GM19351 (cell line): ENCODE measurements at regions not wholly inside any gene's neighbourhood (a gene's known extent, or its start where the extent isn't known, plus 50 kb on each side); places are given as distances from the start of the nearest gene placed in this dataset.
"Not testable (repeated sequence)": the region's sequence is repeated elsewhere in the genome, so short reads cannot be mapped to it uniquely, and the experiment has no call there.

Source experiments
- ATAC-seq: cut with Tn5 transposase; IDR thresholded peaks from one replicate; pipeline ENCODE4 v1.9.1; 2021; ENCODE audit warnings: mild to moderate bottlenecking, moderate library complexity; ENCODE audit not compliant: unreplicated experiment

DNA sequence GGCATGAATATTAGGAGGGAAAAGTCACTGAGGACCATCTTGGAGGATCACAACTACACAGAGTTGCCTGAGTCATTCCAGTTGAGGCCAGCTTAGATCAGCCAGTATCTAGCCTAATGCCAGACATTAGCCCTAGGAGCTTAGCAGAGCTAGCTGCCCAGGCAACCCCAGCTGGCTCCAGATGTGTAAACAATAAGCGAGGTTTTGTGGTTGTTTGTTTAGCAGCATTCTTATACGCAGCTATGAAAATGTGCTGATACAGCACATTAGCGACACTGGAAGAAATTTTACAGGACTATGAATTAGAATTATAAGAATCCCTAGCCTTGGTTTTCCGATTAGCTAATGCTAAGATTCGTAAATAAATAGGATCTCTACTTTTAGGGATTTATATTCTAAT, 59.3 kb downstream of the BTBD3 start:
- ATAC-seq: no peak

- ATAC-seq: no peak
Measured at GRCh38 chr20:11978496-11978895, 60.8 kb downstream of the BTBD3 start.

DNA sequence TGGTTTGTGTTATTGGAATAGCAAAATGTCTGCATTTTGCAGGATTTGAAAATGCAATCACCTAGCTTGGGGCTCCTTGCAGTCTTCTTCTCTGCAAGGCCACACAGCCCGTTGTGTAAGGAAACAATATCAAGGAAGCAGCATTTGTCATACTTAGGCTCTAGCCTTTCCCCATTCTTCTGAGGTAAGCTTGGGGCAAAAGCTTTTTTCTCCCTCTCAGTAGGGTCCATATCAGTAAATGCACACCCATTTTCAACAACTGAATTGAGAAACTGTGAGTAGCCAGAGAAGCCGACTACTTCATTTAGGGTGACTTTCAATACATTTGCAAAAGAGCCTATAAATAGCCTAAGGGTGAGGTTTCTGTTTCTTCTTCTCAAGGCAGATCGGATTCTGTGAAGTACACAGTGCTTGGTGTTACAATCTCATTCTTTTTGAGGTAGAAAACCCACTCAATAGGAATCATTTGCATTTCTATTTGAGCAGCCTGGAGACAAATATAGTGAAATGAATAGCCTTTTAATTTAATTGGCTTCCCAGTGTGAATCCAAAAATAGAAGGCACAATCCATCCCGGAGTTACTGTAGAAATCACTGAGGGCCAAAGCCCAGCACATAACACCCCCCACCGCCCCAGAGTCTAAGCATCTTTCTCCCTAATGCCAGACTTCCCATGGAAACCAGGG, 61.8 kb downstream of the BTBD3 start:
- ATAC-seq: no peak

- ATAC-seq: no peak
Measured at GRCh38 chr20:11980263-11980662, 62.6 kb downstream of the BTBD3 start.

- ATAC-seq: no peak
Measured at GRCh38 chr20:11981366-11981947, 63.8 kb downstream of the BTBD3 start.

GRCh38 chr20:11982289-11982954, 64.7 kb downstream of the BTBD3 start:
- ATAC-seq: no peak

GRCh38 chr20:11982955-11983470, 65.3 kb downstream of the BTBD3 start:
- no peak for ATAC-seq

- no peak for ATAC-seq
Measured at GRCh38 chr20:11986954-11987353, 69.3 kb downstream of the BTBD3 start.

DNA sequence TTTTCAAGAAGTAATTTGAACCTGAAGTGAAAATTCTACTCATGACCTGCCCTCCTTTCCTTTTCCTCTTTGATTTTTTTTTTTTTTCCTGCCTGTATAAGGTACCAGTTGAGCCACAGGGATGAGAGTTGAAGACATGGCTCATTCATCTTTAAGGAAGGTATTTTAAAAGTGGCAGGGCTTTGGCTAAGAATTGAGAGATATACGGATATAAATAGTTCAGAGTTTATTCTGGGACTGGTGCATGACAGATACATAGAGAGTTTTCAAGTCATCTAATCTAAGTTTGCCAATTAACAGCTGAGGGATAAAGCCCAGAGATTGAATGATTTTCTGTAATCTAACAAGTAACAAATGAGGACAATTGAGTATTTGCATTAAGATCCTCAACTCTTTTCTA, 69.8 kb downstream of the BTBD3 start:
- no peak for ATAC-seq

GRCh38 chr20:11989018-11989771, 71.5 kb downstream of the BTBD3 start:
- ATAC-seq: no peak

GRCh38 chr20:11992426-11992825, 74.7 kb downstream of the BTBD3 start:
- ATAC-seq: no peak

DNA sequence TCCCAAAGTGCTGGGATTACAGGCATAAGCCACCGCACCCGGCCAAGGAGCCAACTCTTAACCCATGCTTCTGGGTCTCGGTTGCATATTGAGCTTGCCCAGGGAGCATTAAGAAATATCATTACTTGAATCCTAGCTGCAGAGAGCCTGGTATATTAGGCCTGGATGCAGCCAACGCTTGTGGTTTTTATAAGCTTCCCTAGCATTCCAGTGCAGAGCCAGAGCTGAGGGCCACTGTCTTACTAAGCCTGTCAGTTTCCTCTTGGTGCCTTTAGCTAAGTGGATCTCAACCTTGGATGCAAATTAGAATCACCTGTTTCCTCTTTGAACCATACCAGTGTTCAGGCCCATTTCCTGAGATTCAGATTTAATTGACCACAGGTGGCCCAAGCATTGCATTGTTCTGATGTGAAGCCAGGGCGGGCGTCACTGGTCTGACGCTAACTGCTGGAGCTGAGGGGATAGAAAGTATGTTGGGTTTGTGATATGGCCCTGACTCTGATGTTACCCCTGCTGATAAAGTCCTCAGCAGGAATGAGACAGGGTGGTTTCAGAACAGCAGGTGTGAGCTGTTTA, 76.3 kb downstream of the BTBD3 start:
- no peak for ATAC-seq

DNA sequence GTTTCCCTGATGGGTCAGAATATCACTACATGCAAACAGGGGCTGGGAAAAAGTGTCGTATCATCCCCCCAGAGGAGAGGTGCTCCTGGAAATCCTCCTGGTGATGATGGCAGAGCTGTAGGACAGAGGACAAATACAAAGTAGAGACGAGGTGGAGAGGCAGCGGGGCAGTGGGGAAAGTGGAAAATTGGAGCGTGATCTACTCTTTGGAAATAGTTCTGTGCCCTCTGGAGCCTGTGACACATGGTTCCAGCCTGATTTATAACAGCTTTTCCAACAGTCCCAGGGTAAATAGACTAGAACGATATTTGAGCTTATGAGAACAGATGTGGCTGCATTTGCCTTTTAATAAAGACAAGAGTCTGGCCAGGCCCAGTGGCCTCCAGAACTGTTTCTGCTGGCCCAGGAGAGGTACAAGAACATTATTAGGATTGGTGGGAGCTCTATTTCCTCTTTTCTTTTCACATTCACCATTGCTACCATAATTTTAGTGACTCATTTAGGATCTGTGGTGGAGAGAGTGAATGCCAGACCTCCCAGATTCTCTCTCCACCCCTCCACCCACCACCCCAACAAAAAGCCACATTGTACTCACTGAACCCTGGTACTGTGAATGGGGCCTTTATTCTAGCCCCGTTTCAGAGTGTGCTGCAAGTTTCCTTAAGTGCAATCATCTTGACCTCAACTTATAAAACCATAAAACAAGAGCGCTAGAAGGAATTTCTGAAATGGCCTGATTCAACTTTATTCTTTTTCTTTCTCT, 78.3 kb downstream of the BTBD3 start:
- ATAC-seq: no peak

DNA sequence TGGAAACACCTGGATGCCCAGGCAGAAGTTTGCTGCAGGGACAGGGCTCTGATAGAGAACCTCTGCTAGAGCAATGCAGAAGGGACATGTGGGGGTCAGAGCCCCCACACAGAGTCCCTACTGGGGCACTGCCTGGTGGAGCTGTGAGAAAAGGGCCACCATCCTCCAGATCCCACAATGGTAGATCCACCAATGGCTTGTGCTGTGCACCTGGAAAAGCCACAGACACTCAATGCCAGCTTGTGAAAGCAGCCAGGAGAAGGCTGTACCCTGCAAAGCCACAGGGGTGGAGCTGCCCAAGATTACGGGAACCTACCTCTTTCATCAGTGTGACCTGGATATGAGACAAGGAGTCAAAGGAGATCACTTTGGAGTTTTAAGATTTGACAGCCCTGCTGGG, 87.1 kb downstream of the BTBD3 start:
- not testable (repeated sequence) for ATAC-seq

GRCh38 chr20:12012241-12013222, 94.8 kb downstream of the BTBD3 start:
- ATAC-seq: peak; percentile 63

- no peak for ATAC-seq
Measured at GRCh38 chr20:12014276-12014675, 96.6 kb downstream of the BTBD3 start.

DNA sequence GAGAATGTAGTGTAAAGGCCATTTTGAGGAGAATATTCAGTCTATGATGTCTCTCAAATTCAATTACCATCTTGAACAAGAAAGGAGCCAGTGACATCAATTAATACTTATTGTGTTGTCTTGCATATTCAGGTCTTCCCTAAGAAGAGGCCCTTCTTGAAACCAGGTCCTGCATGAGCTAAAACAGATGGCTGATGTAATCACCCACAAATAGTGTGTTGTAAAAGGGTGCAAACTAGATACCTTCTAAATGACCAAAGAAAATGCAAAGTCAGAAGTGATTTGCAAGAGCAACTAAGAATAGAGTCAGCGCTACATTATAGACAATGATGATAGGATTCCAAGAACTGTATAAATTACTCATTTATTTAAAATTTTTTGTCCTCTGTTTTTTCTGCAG, 97.0 kb downstream of the BTBD3 start:
- no peak for ATAC-seq

DNA sequence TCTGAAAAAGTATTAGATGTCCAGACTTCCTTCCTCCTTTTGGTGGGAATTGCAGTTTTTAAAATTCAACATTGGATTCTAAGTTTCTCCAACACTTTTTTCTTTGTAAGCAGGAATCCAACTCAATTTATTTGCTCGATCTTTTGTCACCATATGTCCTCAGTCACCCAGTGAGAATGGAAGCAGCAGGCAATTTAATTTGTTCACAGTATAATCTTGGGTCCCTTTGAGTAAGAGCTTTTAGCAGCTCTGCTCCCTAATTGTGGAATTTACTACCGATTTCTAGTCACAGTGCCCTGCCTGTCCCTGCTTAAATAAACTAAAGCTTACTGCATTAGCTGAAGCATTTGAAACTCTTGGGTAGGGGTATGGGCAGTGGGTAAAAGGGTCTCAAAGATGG, 98.6 kb downstream of the BTBD3 start:
- no peak for ATAC-seq

- ATAC-seq: no peak
Measured at GRCh38 chr20:12019715-12020114, 102.0 kb downstream of the BTBD3 start.
